NCI-H1694 (cell line): ENCODE measurements at regions not wholly inside any gene's neighbourhood (a gene's known extent, or its start where the extent isn't known, plus 50 kb on each side); places are given as distances from the start of the nearest gene placed in this dataset.
"Not testable (repeated sequence)": the region's sequence is repeated elsewhere in the genome, so short reads cannot be mapped to it uniquely, and the experiment has no call there.

Experiments used
- DNase-seq: peaks from one replicate; lab custom pipeline; 2025; lab: John Stamatoyannopoulos, UW

DNA sequence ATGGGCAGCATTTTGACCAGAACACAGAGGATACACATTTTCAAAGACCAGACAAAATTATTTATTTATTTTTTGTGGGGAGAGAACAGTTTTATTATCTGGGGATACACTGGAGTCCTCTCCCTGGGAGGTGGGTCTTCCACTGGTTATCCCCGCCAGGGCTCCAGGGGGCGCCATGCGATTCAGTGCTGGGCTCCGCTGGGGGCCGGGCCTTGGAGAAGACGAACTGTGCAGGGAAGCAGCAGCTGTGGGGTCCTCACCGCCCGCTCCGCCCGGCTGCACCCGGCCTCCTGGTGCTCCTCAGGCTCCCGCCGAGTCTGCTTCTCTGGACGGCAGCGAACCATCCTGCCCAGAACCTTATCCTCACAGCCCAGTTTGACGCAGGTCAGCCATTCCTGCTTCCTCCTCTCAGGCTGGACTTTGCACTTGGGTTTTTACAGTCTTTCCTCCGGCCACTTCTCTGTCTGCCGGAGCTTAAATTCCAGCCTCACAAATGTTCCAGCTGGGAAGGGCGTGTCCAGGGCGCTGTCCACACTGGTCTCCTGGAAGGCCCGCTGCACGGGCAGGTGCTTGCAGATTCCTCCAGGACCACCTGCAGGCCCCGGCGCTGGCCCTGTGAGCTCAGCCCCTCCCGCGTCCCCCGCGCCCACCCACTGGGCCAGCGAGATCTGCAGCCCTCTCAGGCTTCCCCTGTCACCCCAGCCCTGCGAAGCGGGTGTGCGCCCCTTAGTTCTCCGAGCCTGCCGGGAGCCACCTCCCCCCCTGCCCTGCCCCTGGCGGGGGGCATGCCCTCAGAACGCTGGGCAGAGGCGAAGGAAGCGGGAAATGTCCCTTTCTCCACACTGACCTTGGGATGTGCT lies 1830.0 kb upstream of the DEFB115 start:
- no peak for DNase-seq

DNA sequence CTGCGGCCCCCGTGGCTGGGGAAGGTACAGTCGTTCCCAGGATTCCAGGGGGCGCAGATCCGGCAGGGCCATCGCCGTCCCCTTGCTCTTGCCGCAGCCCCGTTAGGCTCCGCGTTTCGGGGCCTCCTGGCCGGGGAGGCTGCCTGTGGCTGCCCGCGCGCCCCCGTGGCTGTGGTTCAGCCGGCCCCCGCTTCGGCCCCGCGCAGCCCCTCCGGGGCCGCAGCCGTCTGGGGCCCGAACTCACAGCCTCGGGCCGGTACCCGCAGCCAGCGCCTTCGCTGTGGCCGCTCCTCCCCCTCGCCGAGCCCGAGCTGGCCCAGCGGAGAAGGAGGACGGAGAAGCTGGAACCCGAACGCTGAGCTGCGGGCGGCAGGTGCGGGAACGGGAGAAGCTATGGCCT lies 1826.9 kb upstream of the DEFB115 start:
- DNase-seq: no peak

GRCh38 chr20:29440721-29441120 lies 1816.7 kb upstream of the DEFB115 start:
- DNase-seq: not testable (repeated sequence)

GRCh38 chr20:29443206-29443781 lies 1814.2 kb upstream of the DEFB115 start:
- peak; percentile 41 for DNase-seq

DNA sequence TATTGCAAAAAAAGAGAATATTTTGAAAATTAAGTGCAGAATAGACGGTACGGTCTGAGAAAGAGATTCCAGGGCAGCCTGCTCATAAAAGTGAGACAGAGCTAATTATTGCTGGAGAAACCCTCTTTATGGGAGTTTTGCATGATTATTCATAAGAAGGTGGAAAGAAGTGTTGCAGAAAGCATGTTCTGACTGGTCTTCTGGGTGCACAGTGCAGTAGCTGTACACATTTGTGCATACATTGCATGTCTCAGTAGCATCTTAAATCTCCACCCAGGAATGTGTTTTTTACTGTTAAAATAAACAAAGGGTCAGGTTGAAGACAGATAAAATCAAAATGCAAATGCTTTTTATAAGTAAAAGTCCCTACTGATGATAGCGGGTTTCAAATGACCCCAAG lies 1813.6 kb upstream of the DEFB115 start:
- no peak for DNase-seq

- DNase-seq: peak; percentile 76
Observed at GRCh38 chr20:29445050-29445907, 1812.2 kb upstream of the DEFB115 start.

- DNase-seq: not testable (repeated sequence)
Observed at GRCh38 chr20:29447517-29448484, 1809.7 kb upstream of the DEFB115 start.

- no peak for DNase-seq
Observed at GRCh38 chr20:29448806-29449470, 1808.5 kb upstream of the DEFB115 start.

DNA sequence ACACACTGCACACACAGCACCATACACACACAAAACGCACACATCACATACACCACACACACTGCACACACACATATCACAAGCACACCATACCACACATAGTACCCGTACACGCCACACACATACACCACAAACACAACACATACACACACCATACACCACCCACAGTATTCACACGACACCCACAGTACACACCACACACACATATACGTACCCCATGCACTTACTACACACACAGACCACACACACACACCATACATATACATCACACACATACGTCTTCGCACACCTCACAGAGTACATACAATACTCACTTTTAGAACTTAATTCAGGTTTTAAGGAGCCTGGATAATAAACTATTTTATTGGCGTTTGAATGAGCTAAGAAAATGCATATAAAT lies 1805.3 kb upstream of the DEFB115 start:
- DNase-seq: no peak

DNA sequence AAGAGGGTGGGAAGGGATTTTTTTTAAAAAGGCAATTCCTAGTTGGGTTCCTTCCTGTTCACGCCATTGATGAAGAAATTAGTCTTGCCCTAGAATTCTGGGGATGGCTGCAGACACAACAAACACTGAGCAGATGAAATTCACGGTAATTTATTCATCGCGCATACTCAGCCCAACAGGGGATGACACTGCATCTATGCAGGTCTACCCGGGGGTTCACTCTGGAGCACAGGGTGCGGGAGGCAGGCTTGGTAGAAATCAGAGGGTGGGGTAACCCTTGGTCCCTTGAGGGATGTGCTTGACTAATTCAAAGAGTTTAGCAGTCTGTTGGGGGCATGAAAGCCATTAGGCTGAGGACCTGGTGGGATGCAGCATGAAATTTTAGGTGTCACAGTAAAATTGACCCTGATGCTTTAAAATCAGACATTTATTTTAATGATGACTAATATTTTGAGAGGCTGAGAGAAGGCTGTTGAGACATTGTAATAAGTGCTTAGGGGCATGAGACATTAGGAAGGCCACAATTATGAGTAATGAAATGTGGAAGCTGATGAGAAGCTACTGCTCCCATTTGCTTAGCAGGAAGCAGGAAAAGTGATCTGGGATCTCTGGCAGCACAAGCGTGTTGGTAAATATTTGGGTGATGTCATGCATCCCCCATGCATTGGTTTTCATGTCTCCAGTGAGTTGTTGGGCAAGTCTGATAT lies 1800.3 kb upstream of the DEFB115 start:
- not testable (repeated sequence) for DNase-seq

DNA sequence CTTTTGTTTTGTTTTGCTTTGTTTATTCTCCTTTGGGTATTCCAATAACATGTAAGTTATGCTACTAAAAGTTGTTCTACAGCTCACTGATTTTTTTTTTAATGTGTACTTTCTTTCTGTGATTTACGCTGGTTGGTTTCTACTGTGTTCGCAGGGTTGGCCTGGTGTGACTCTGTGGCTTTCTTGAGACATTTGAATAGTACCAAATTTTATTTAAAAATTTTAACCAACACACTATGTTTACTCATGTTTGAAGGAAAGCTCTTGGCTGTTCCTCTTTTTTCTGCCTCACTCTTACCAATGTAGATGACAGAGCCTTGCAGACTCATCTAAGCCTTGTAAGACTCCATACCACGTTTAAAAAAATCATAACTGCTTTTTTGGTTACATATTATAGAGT lies 1784.9 kb upstream of the DEFB115 start:
- DNase-seq: no peak

DNA sequence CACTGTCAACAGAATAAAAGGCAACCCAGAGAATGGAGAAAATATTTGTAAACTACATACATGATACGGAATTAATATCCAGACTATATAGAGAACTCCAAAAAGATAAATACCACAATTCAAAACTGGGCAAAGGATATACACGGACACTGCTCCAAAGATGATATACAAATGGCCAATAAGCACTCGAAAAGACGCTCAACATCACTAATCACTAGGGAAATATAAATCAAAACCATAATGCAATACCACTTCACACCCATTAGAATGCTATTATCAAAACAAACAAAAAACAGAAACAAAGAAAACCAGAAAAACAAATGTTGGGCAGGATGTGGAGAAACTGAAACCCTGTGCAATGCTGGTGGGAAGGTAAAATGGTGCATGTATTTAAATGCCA lies 1764.6 kb upstream of the DEFB115 start:
- DNase-seq: not testable (repeated sequence)

GRCh38 chr20:29496767-29497166 lies 1760.7 kb upstream of the DEFB115 start:
- DNase-seq: not testable (repeated sequence)

- DNase-seq: peak; percentile 62
Observed at GRCh38 chr20:29497261-29497671, 1760.2 kb upstream of the DEFB115 start.

GRCh38 chr20:29497684-29498083 lies 1759.8 kb upstream of the DEFB115 start:
- not testable (repeated sequence) for DNase-seq

- DNase-seq: not testable (repeated sequence)
Observed at GRCh38 chr20:29500738-29501137, 1756.7 kb upstream of the DEFB115 start.

- not testable (repeated sequence) for DNase-seq
Observed at GRCh38 chr20:29514634-29515033, 1742.8 kb upstream of the DEFB115 start.

DNA sequence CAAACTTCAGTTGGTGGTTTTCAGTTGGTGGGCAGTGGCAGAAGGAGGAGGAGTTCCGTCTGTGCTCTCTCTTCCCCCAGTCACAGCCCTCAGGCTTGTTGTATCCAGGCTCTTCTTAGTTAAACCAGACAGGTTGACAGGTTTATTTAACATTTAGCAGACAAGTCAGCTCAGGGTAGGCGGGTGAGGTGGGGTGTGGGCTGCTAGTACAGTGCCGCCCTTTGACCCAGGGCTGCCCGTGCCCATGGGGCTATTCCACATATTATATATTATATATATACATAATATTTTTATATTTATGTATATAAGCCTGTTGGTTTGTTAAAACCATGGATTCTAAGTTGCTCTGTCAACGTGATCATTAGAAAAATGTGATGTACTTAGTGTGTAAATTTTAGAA lies 1740.6 kb upstream of the DEFB115 start:
- not testable (repeated sequence) for DNase-seq

GRCh38 chr20:29519610-29520241 lies 1737.7 kb upstream of the DEFB115 start:
- DNase-seq: not testable (repeated sequence)
